ENCODE measurements at regions not wholly inside any gene's neighbourhood (a gene's known extent, or its start where the extent isn't known, plus 50 kb on each side); places are given as distances from the start of the nearest gene placed in this dataset.

GRCh38 chr3:180382638-180383180 lies 219.3 kb upstream of the TTC14 start (continued):
- TF ChIP-seq USF2 (IDR thresholded peaks at IDR 0.05; ENCODE audit: borderline replicate concordance, low read depth, low read length) (no peak), JUND (IDR thresholded peaks at IDR 0.05) (no peak), EP300 (IDR thresholded peaks at IDR 0.05; ENCODE audit: borderline replicate concordance in 1 of 2, low read depth in 1 of 2, low read length in 1 of 2) (no peak), TAF1 (IDR thresholded peaks at IDR 0.05; ENCODE audit: borderline replicate concordance, low read depth, low read length) (no peak), MXI1 (IDR thresholded peaks at IDR 0.05; ENCODE audit: low read depth, low read length) (no peak)

- peak overlapping the region; percentile 83 for H2AFZ ChIP-seq (ENCODE audit: low read depth)
- H3K9ac ChIP-seq, result no peak overlapping the region
- peak overlapping the region in 1 of 2 experiments; percentile 38; a peak in 2 of 4 replicates for H3K27ac ChIP-seq (ENCODE audit: low read depth in 2 of 2, low read length in 1 of 2)
- H3K27me3 ChIP-seq (ENCODE audit: insufficient read depth), result no peaks in the 10 kb centered on the region
- H3K9me3 ChIP-seq, result no peaks in the 10 kb centered on the region
- DNase-seq, result no peak
- ChIA-PET POLR2A (no interaction called here), CTCF (interaction anchor here (0.7 kb wide), 1 partner anchor 738 kb away, joined by 3 read pairs; no protein-coding TSS in a partner anchor)
- H4K20me1 ChIP-seq (ENCODE audit: insufficient read depth), result no peaks in the 10 kb centered on the region
- H3K4me1 ChIP-seq (ENCODE audit: control insufficient read depth in 1 of 2, insufficient read depth in 2 of 2, low read depth in 1 of 2, low read length in 1 of 2), result peaks cover 0 to 9% of the 10 kb centered on the region in 2 experiments; a peak in 1 of 4 replicates
- H3K36me3 ChIP-seq (replicated peaks in 1 of 2; ENCODE audit: control insufficient read depth in 1 of 2, insufficient read depth in 2 of 2, low read length in 1 of 2), result no peaks in the 10 kb centered on the region
- no peaks in the 10 kb centered on the region for H3F3A ChIP-seq (replicated peaks; ENCODE audit: insufficient read depth)
- no peak overlapping the region for H3K4me3 ChIP-seq (ENCODE audit: low read depth in 2 of 2, low read length in 1 of 2)
- WGBS (ENCODE audit: low lambda C conversion rate), result 43% methylated on average over 2 of the region's 2 CpGs
- H3K9me2 ChIP-seq, result no peaks in the 10 kb centered on the region
- TF ChIP-seq MEF2A (IDR thresholded peaks at IDR 0.05; ENCODE audit: borderline replicate concordance, low read depth) (0 out of 2 replicates have a peak, but pooled peaks have one; percentile 15), TAF1 (IDR thresholded peaks at IDR 0.05; ENCODE audit: borderline replicate concordance, low read depth, low read length) (no peak), RCOR1 (IDR thresholded peaks at IDR 0.05; ENCODE audit: low read length) (no peak), MXI1 (IDR thresholded peaks at IDR 0.05; ENCODE audit: low read depth, low read length) (no peak), GABPA (IDR thresholded peaks at IDR 0.05; ENCODE audit: low read depth) (no peak), USF1 (IDR thresholded peaks at IDR 0.05; ENCODE audit: borderline replicate concordance, low read depth) (no peak), REST (IDR thresholded peaks at IDR 0.05; ENCODE audit: low read depth, low read length) (no peak), FOSL2 (IDR thresholded peaks at IDR 0.05; ENCODE audit: borderline replicate concordance, low read depth) (peak; percentile 32; the same call in 1 of the 2 replicates)
- peak overlapping the region; percentile 18; the same call in 1 of the 2 replicates for H3K4me2 ChIP-seq
- H3K79me2 ChIP-seq (ENCODE audit: insufficient read depth), result no peaks in the 10 kb centered on the region
These were observed 218.5 kb upstream of the TTC14 start for GRCh38 chr3:180383332-180384020.

All from SK-N-SH (cell line).